H54 (cell line): ENCODE measurements at regions not wholly inside any gene's neighbourhood (a gene's known extent, or its start where the extent isn't known, plus 50 kb on each side); places are given as distances from the start of the nearest gene placed in this dataset.
"Not testable (repeated sequence)": the region's sequence is repeated elsewhere in the genome, so short reads cannot be mapped to it uniquely, and the experiment has no call there.

ENCODE experiments used
- DNase-seq: peaks from one replicate; pipeline ENCODE4 v3.0.0; 2011; ENCODE audit warnings: low spot score, mixed read lengths; ENCODE audit not compliant: insufficient read length
- FAIRE-seq: peaks from 3 replicates; lab custom pipeline; 2011; peaks lifted over from hg19 to GRCh38; lab: Jason Lieb, UNC
- POLR2A ChIP-seq: IDR thresholded peaks from 2 replicates; pipeline ENCODE4 v1.6.1; 2011; ENCODE audit warnings: low read depth, mild to moderate bottlenecking, low read length

GRCh38 chr16:52721331-52721730, 174.4 kb upstream of the TOX3 start:
- DNase-seq (no peak), FAIRE-seq (no peak)
- no peak for TF ChIP-seq POLR2A

GRCh38 chr16:52718046-52718445, 171.1 kb upstream of the TOX3 start:
- FAIRE-seq: no peak
- DNase-seq: no peak
- no peak for TF ChIP-seq POLR2A

- FAIRE-seq (no peak), DNase-seq (no peak)
- TF ChIP-seq POLR2A: no peak
Measured at GRCh38 chr16:52713740-52714139, 166.8 kb upstream of the TOX3 start.

GRCh38 chr16:52709306-52709705, 162.4 kb upstream of the TOX3 start:
- no peak for TF ChIP-seq POLR2A
- no peak for FAIRE-seq
- DNase-seq: no peak

- no peak for TF ChIP-seq POLR2A
- no peak for DNase-seq
- FAIRE-seq: no peak
Measured at GRCh38 chr16:52708476-52708875, 161.5 kb upstream of the TOX3 start.

- no peak for DNase-seq
- no peak for FAIRE-seq
Measured at GRCh38 chr16:52707676-52708337, 160.9 kb upstream of the TOX3 start.

GRCh38 chr16:52705122-52705521, 158.2 kb upstream of the TOX3 start:
- FAIRE-seq: no peak
- TF ChIP-seq POLR2A: no peak
- DNase-seq: no peak

More at GRCh38 chr16:52707676-52708337, 160.9 kb upstream of the TOX3 start:
- TF ChIP-seq POLR2A: no peak

- FAIRE-seq (no peak), DNase-seq (no peak)
- TF ChIP-seq POLR2A: no peak
Measured at GRCh38 chr16:52697971-52698370, 151.0 kb upstream of the TOX3 start.

GRCh38 chr16:52696126-52696525, 149.2 kb upstream of the TOX3 start:
- no peak for DNase-seq
- TF ChIP-seq POLR2A: no peak
- FAIRE-seq: no peak

GRCh38 chr16:52690468-52690867, 143.5 kb upstream of the TOX3 start:
- TF ChIP-seq POLR2A: no peak
- FAIRE-seq: no peak
- no peak for DNase-seq

- no peak for FAIRE-seq
Measured at GRCh38 chr16:52680993-52681392, 134.1 kb upstream of the TOX3 start.

GRCh38 chr16:52677501-52677900, 130.6 kb upstream of the TOX3 start:
- FAIRE-seq (no peak), DNase-seq (no peak)

More at GRCh38 chr16:52680993-52681392, 134.1 kb upstream of the TOX3 start:
- DNase-seq: no peak
- TF ChIP-seq POLR2A: no peak

GRCh38 chr16:52676959-52677358, 130.0 kb upstream of the TOX3 start:
- DNase-seq (no peak), FAIRE-seq (no peak)
- TF ChIP-seq POLR2A: no peak

More at GRCh38 chr16:52677501-52677900, 130.6 kb upstream of the TOX3 start:
- no peak for TF ChIP-seq POLR2A

GRCh38 chr16:52671590-52671989, 124.6 kb upstream of the TOX3 start:
- TF ChIP-seq POLR2A: no peak
- FAIRE-seq (no peak), DNase-seq (no peak)

GRCh38 chr16:52657924-52658323, 111.0 kb upstream of the TOX3 start:
- no peak for DNase-seq
- no peak for TF ChIP-seq POLR2A
- no peak for FAIRE-seq

- not testable (repeated sequence) for FAIRE-seq, DNase-seq
Measured at GRCh38 chr16:52655916-52656315, 109.0 kb upstream of the TOX3 start.

- DNase-seq, FAIRE-seq: not testable (repeated sequence)
Measured at GRCh38 chr16:52655156-52655555, 108.2 kb upstream of the TOX3 start.
